Nephron (organoid): ENCODE measurements at regions not wholly inside any gene's neighbourhood (a gene's known extent, or its start where the extent isn't known, plus 50 kb on each side); places are given as distances from the start of the nearest gene placed in this dataset.

Experiments
- H3K27ac Mint-ChIP-seq, 3 experiments: 2 replicates each; pipeline ENCODE4 v1.8.0; 2020; ENCODE audit warnings: mixed read lengths in 3 of 3, mild to moderate bottlenecking in 2 of 3, moderate library complexity in 1 of 3
- H3K27me3 Mint-ChIP-seq: 2 replicates; pipeline ENCODE4 v1.8.0; 2021; ENCODE audit warnings: low read depth, mild to moderate bottlenecking, moderate library complexity, mixed read lengths
- H3K36me3 Mint-ChIP-seq: 2 replicates; pipeline ENCODE4 v1.8.0; 2020; ENCODE audit warnings: low read depth, mixed read lengths
- H3K4me1 Mint-ChIP-seq: 2 replicates; pipeline ENCODE4 v1.8.0; 2020; ENCODE audit warnings: mixed read lengths
- H3K4me3 Mint-ChIP-seq, 3 experiments: 2 replicates each; pipeline ENCODE4 v1.8.0; 2020; ENCODE audit warnings: mild to moderate bottlenecking in 3 of 3, mixed read lengths in 3 of 3, moderate library complexity in 2 of 3
- H3K9me3 Mint-ChIP-seq: 2 replicates; pipeline ENCODE4 v1.8.0; 2020; ENCODE audit warnings: mixed read lengths
- TF ChIP-seq, protein P1 (sequence below), 3 experiments: fragments of 200-600 bp; sonication (generic); IDR thresholded peaks; one replicate each; pipeline ENCODE4 v1.5.0; 2021; ENCODE audit warnings: antibody characterized with exemption in 3 of 3; ENCODE audit not compliant: unreplicated experiment in 3 of 3

GRCh38 chr5:3216386-3216785 is 379.2 kb upstream of the IRX1 start:
- Mint-ChIP-seq H3K27me3 (peaks cover 18% of the 10 kb centered on the region), H3K4me1 (no peaks in the 10 kb centered on the region), H3K27ac (no peak overlapping the region), H3K4me3 (no peak overlapping the region), H3K9me3 (no peaks in the 10 kb centered on the region), H3K36me3 (no peaks in the 10 kb centered on the region)
- TF ChIP-seq, protein P1, sequence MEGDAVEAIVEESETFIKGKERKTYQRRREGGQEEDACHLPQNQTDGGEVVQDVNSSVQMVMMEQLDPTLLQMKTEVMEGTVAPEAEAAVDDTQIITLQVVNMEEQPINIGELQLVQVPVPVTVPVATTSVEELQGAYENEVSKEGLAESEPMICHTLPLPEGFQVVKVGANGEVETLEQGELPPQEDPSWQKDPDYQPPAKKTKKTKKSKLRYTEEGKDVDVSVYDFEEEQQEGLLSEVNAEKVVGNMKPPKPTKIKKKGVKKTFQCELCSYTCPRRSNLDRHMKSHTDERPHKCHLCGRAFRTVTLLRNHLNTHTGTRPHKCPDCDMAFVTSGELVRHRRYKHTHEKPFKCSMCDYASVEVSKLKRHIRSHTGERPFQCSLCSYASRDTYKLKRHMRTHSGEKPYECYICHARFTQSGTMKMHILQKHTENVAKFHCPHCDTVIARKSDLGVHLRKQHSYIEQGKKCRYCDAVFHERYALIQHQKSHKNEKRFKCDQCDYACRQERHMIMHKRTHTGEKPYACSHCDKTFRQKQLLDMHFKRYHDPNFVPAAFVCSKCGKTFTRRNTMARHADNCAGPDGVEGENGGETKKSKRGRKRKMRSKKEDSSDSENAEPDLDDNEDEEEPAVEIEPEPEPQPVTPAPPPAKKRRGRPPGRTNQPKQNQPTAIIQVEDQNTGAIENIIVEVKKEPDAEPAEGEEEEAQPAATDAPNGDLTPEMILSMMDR (IDR thresholded peaks at IDR 0.05; ENCODE audit: unreplicated experiment in 3 of 3): no peak

GRCh38 chr5:3214838-3215374 is 380.7 kb upstream of the IRX1 start:
- no peak overlapping the region for H3K27ac Mint-ChIP-seq
- H3K4me3 Mint-ChIP-seq: no peak overlapping the region
- TF ChIP-seq, protein P1 (IDR thresholded peaks at IDR 0.05; ENCODE audit: unreplicated experiment in 3 of 3): no peak
- no peaks in the 10 kb centered on the region for H3K9me3 Mint-ChIP-seq
- H3K36me3 Mint-ChIP-seq: no peaks in the 10 kb centered on the region
- no peaks in the 10 kb centered on the region for H3K4me1 Mint-ChIP-seq
- peaks cover 22% of the 10 kb centered on the region for H3K27me3 Mint-ChIP-seq

DNA sequence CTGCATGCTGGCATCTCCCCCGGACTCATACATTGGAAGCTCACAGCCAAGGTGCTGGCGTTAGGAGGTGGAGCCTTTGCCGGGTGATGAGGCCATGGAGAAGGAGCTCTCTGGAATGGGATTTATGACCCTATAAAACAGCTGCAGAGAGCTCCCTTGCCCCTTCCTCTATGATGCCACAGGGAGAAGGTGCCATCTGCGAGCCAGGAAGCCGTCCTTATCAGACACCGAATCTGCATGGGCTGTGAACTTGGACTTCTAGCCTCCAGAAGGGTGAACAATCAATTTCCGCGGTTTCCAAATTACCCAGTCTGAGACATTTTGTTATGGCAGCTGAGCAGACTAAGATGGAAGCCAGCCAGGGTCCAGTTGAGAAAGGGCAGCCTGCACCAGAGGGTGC is 381.2 kb upstream of the IRX1 start:
- Mint-ChIP-seq H3K27ac (no peak overlapping the region), H3K9me3 (no peaks in the 10 kb centered on the region), H3K4me1 (no peaks in the 10 kb centered on the region), H3K36me3 (no peaks in the 10 kb centered on the region), H3K4me3 (no peak overlapping the region), H3K27me3 (peaks cover 20% of the 10 kb centered on the region)
- TF ChIP-seq, protein P1 (IDR thresholded peaks at IDR 0.05; ENCODE audit: unreplicated experiment in 3 of 3): no peak

DNA sequence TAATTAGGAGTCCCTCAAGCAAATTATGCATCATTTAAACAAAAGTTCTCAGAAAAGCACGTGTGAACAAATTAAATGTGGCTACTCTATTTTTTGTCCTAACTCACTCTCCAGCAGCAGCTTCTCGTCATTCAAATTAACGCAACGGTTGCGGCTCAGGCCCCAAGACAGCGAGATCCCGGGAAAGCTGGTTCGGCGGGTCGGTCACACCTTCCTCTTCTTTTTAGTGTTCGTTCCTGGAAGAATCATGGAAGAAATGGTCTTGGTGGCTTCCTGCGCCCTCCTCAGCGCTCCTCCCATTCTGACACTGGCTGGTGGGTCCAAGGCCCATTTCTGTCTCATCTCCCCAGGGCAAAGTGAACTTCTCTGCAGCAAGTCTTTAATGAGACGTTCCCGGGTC is 382.8 kb upstream of the IRX1 start:
- no peak overlapping the region for H3K27ac Mint-ChIP-seq
- H3K36me3 Mint-ChIP-seq: no peaks in the 10 kb centered on the region
- peaks cover 18% of the 10 kb centered on the region for H3K27me3 Mint-ChIP-seq
- H3K4me1 Mint-ChIP-seq: no peaks in the 10 kb centered on the region
- TF ChIP-seq, protein P1 (IDR thresholded peaks at IDR 0.05; ENCODE audit: unreplicated experiment in 3 of 3): no peak
- no peak overlapping the region for H3K4me3 Mint-ChIP-seq
- H3K9me3 Mint-ChIP-seq: no peaks in the 10 kb centered on the region

- H3K9me3 Mint-ChIP-seq: peaks cover under 1% of the 10 kb centered on the region
- no peaks in the 10 kb centered on the region for H3K36me3 Mint-ChIP-seq
- no peak overlapping the region for H3K27ac Mint-ChIP-seq
- H3K4me1 Mint-ChIP-seq: no peaks in the 10 kb centered on the region
- TF ChIP-seq, protein P1 (IDR thresholded peaks at IDR 0.05; ENCODE audit: unreplicated experiment in 3 of 3): no peak
- peaks cover 20% of the 10 kb centered on the region for H3K27me3 Mint-ChIP-seq
- no peak overlapping the region for H3K4me3 Mint-ChIP-seq
Observed at GRCh38 chr5:3210531-3210930, 385.1 kb upstream of the IRX1 start.

DNA sequence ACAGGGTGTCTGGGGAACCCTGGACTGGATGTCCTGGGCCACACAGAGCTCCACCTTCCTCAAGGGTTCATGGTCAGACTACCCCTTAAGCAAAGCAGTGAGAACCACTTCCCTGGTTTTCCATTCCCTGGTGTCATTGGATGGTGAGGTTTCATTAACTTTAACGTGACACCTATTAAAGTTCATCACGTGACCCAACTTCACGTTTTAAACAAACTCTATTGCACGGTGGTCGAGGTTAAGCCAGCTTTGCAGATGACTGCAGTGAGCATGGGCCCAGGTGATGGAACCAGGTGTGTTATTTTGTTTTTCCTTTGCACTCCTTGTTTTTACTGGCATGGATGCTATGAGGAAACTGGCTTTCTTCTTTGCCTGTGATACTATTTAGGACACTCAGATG is 385.7 kb upstream of the IRX1 start:
- Mint-ChIP-seq H3K4me3 (no peak overlapping the region), H3K27me3 (peaks cover 25% of the 10 kb centered on the region), H3K4me1 (no peaks in the 10 kb centered on the region), H3K27ac (no peak overlapping the region), H3K9me3 (peaks cover 6% of the 10 kb centered on the region), H3K36me3 (peaks cover 2% of the 10 kb centered on the region)
- TF ChIP-seq, protein P1 (IDR thresholded peaks at IDR 0.05; ENCODE audit: unreplicated experiment in 3 of 3): no peak
